ENCODE measurements at regions not wholly inside any gene's neighbourhood (a gene's known extent, or its start where the extent isn't known, plus 50 kb on each side); places are given as distances from the start of the nearest gene placed in this dataset.

GRCh38 chr2:138210487-138210886, 246.2 kb downstream of the HNMT start:
- no peak overlapping the region for H3K4me3 ChIP-seq
- no peak overlapping the region for H3K27ac ChIP-seq (replicated peaks)
- intact Hi-C loops (cut with micrococcal nuclease), result no loop called here
- no peak for DNase-seq
- no peak for TF ChIP-seq CTCF (IDR thresholded peaks at IDR 0.05; ENCODE audit: borderline replicate concordance)
- H3K9me3 ChIP-seq (replicated peaks), result no peaks in the 10 kb centered on the region
- H3K36me3 ChIP-seq, result no peaks in the 10 kb centered on the region
- H3K27me3 ChIP-seq (ENCODE audit: low read depth), result no peaks in the 10 kb centered on the region
- no peaks in the 10 kb centered on the region for H3K4me1 ChIP-seq

DNA sequence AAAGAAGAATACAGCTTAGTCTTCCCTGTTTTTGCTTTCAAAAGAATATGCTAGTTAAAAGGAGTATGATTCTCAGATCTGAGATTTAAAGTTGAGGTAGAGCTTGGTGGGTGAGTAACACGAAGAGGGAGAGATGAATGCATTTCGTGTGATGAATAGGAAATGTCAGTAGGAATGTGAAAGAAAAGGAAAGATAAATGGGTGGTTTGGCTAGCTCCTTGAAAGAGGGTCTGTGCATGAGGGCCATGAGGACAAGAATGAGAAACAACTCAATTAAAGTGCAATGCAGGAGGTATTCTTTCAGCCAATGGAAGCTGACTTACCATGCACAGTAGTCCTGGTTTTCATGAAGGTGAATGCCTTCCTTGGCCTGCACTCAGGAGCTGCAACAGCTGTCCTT, 248.2 kb downstream of the HNMT start:
- no peak for DNase-seq
- H3K36me3 ChIP-seq, result no peaks in the 10 kb centered on the region
- TF ChIP-seq CTCF (IDR thresholded peaks at IDR 0.05; ENCODE audit: borderline replicate concordance), result no peak
- no peak overlapping the region for H3K4me3 ChIP-seq
- H3K27me3 ChIP-seq (ENCODE audit: low read depth), result no peaks in the 10 kb centered on the region
- no peak overlapping the region for H3K27ac ChIP-seq (replicated peaks)
- intact Hi-C loops (cut with micrococcal nuclease), result no loop called here
- no peaks in the 10 kb centered on the region for H3K4me1 ChIP-seq
- no peaks in the 10 kb centered on the region for H3K9me3 ChIP-seq (replicated peaks)

DNA sequence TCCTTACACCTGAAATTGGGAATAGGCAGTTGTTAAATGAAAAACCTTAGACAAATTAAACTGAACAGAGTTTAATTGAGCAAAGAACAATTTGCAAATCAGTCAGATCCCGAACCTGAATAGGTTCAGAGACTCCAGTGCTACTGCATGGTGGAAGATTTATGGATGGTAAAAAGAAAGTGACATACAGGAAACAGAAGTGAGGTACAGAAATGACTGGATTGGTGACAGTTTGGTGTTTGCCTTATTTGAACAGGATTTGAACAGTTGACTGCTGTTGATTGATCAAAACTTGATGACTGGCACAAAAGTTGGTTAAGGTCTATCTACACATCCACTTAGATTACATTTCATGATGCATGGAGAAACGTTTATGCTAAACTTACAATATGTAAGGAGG, 248.8 kb downstream of the HNMT start:
- Histone ChIP-seq H3K4me3 (no peak overlapping the region), H3K27ac (replicated peaks) (no peak overlapping the region), H3K27me3 (ENCODE audit: low read depth) (no peaks in the 10 kb centered on the region), H3K4me1 (peaks cover 6% of the 10 kb centered on the region), H3K9me3 (replicated peaks) (no peaks in the 10 kb centered on the region), H3K36me3 (no peaks in the 10 kb centered on the region)
- no peak for DNase-seq
- TF ChIP-seq CTCF (IDR thresholded peaks at IDR 0.05; ENCODE audit: borderline replicate concordance), result no peak
- intact Hi-C loops (cut with micrococcal nuclease), result no loop called here

GRCh38 chr2:138213624-138214023, 249.4 kb downstream of the HNMT start:
- no peak for DNase-seq
- no peak overlapping the region for H3K4me3 ChIP-seq
- intact Hi-C loops (cut with micrococcal nuclease), result no loop called here

DNA sequence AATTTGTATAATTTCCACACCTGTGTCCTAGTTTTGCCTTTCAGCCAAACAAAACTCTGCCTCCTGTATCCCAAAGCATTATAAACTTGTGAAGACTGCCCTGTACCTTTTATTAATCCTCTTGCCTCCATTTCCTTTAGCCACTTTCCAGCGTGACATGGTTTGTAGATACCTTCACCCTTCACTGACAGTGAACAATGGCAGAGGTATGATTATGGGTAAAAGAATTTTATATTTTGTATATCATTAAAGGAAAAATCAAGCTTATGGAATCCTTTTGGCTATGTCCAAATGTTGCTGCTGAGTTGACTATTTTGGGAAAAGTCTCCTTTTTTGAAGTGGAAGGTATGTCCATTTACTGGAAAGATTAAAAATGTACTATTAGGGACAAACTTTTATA, 251.7 kb downstream of the HNMT start:
- no peak for DNase-seq
- no peaks in the 10 kb centered on the region for H3K27me3 ChIP-seq (ENCODE audit: low read depth)
- intact Hi-C loops (cut with micrococcal nuclease), result no loop called here
- no peaks in the 10 kb centered on the region for H3K9me3 ChIP-seq (replicated peaks)
- H3K36me3 ChIP-seq, result no peaks in the 10 kb centered on the region
- TF ChIP-seq CTCF (IDR thresholded peaks at IDR 0.05; ENCODE audit: borderline replicate concordance), result no peak
- peaks cover 11% of the 10 kb centered on the region for H3K4me1 ChIP-seq
- H3K27ac ChIP-seq (replicated peaks), result no peak overlapping the region
- no peak overlapping the region for H3K4me3 ChIP-seq

More at GRCh38 chr2:138213624-138214023, 249.4 kb downstream of the HNMT start:
- H3K36me3 ChIP-seq, result no peaks in the 10 kb centered on the region
- no peaks in the 10 kb centered on the region for H3K27me3 ChIP-seq (ENCODE audit: low read depth)
- H3K27ac ChIP-seq (replicated peaks), result no peak overlapping the region
- no peaks in the 10 kb centered on the region for H3K9me3 ChIP-seq (replicated peaks)
- TF ChIP-seq CTCF (IDR thresholded peaks at IDR 0.05; ENCODE audit: borderline replicate concordance), result no peak
- H3K4me1 ChIP-seq, result peaks cover 11% of the 10 kb centered on the region

DNA sequence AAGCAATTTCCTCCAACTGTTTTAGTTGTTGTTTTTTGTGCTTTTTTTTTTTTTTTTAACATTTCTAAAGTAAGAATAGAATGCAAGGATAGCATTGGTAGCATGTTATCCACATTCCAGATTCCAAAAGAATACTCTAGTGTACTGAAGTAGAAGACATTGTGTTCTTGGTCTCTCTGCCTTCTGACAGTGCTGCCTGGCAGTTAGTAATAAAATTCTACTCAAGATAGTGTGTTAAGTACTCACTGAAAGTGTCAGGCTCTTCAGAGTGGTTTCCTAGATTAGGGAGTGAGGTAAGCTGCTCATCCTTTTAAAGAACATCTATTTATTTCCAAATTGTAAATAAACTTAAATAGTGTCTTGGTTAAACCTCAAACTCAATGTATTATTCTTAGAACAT, 253.7 kb downstream of the HNMT start:
- H3K36me3 ChIP-seq, result no peaks in the 10 kb centered on the region
- intact Hi-C loops (cut with micrococcal nuclease), result no loop called here

More for the DNA sequence above, 253.7 kb downstream of the HNMT start:
- Histone ChIP-seq H3K27me3 (ENCODE audit: low read depth) (no peaks in the 10 kb centered on the region), H3K4me3 (no peak overlapping the region), H3K9me3 (replicated peaks) (no peaks in the 10 kb centered on the region), H3K27ac (replicated peaks) (no peak overlapping the region), H3K4me1 (peaks cover 11% of the 10 kb centered on the region)
- DNase-seq, result no peak
- no peak for TF ChIP-seq CTCF (IDR thresholded peaks at IDR 0.05; ENCODE audit: borderline replicate concordance)

Data from left ventricle myocardium inferior (tissue), 1 donor.